ENCODE measurements at regions not wholly inside any gene's neighbourhood (a gene's known extent, or its start where the extent isn't known, plus 50 kb on each side); places are given as distances from the start of the nearest gene placed in this dataset.
A peak's percentile ranks its signal among the peaks of the same experiment; 100 is the strongest.
"Not testable (repeated sequence)": the region's sequence is repeated elsewhere in the genome, so short reads cannot be mapped to it uniquely, and the experiment has no call there.

GRCh38 chr1:67482733-67483482 lies 52.7 kb upstream of the SERBP1 start:
- DNase-seq (ENCODE audit: low read depth in 1 of 2, low spot score in 1 of 2): no peak

GRCh38 chr1:67484492-67484891 lies 54.3 kb upstream of the SERBP1 start:
- no peak for DNase-seq (ENCODE audit: low read depth in 1 of 2, low spot score in 1 of 2)

- no peak for DNase-seq (ENCODE audit: low read depth in 1 of 2, low spot score in 1 of 2)
Observed at GRCh38 chr1:67485046-67485811, 55.0 kb upstream of the SERBP1 start.

- no peak for DNase-seq (ENCODE audit: low read depth in 1 of 2, low spot score in 1 of 2)
Observed at GRCh38 chr1:67489643-67490042, 59.4 kb upstream of the SERBP1 start.

GRCh38 chr1:67491280-67491679 lies 61.1 kb upstream of the SERBP1 start:
- DNase-seq (ENCODE audit: low read depth in 1 of 2, low spot score in 1 of 2): no peak

- DNase-seq (ENCODE audit: low read depth in 1 of 2, low spot score in 1 of 2): no peak
Observed at GRCh38 chr1:67493148-67493547, 62.9 kb upstream of the SERBP1 start.

- no peak for DNase-seq (ENCODE audit: low read depth in 1 of 2, low spot score in 1 of 2)
Observed at GRCh38 chr1:67495327-67495726, 65.1 kb upstream of the SERBP1 start.

GRCh38 chr1:67496329-67496728 lies 66.1 kb upstream of the SERBP1 start:
- no peak for DNase-seq (ENCODE audit: low read depth in 1 of 2, low spot score in 1 of 2)

GRCh38 chr1:67500413-67500959 lies 70.3 kb upstream of the SERBP1 start:
- DNase-seq (ENCODE audit: low read depth in 1 of 2, low spot score in 1 of 2): peak; percentile 81 to 86

- DNase-seq (ENCODE audit: low read depth in 1 of 2, low spot score in 1 of 2): no peak
Observed at GRCh38 chr1:67503974-67504373, 73.8 kb upstream of the SERBP1 start.

GRCh38 chr1:67513392-67514294 lies 83.4 kb upstream of the SERBP1 start:
- not testable (repeated sequence) for DNase-seq (ENCODE audit: low read depth in 1 of 2, low spot score in 1 of 2)

- DNase-seq (ENCODE audit: low read depth in 1 of 2, low spot score in 1 of 2): no peak
Observed at GRCh38 chr1:67514300-67514699, 84.1 kb upstream of the SERBP1 start.

GRCh38 chr1:67514786-67515185 lies 84.6 kb upstream of the SERBP1 start:
- DNase-seq (ENCODE audit: low read depth in 1 of 2, low spot score in 1 of 2): no peak

- no peak for DNase-seq (ENCODE audit: low read depth in 1 of 2, low spot score in 1 of 2)
Observed at GRCh38 chr1:67515324-67516080, 85.3 kb upstream of the SERBP1 start.

- no peak for DNase-seq (ENCODE audit: low read depth in 1 of 2, low spot score in 1 of 2)
Observed at GRCh38 chr1:67517046-67517445, 86.8 kb upstream of the SERBP1 start.

GRCh38 chr1:67522001-67522441 lies 91.8 kb upstream of the SERBP1 start:
- DNase-seq (ENCODE audit: low read depth in 1 of 2, low spot score in 1 of 2): no peak

- DNase-seq (ENCODE audit: low read depth in 1 of 2, low spot score in 1 of 2): no peak
Observed at GRCh38 chr1:67522793-67523192, 92.6 kb upstream of the SERBP1 start.

- DNase-seq (ENCODE audit: low read depth in 1 of 2, low spot score in 1 of 2): no peak
Observed at GRCh38 chr1:67524143-67525052, 94.2 kb upstream of the SERBP1 start.

GRCh38 chr1:67525053-67525760 lies 95.0 kb upstream of the SERBP1 start:
- no peak for DNase-seq (ENCODE audit: low read depth in 1 of 2, low spot score in 1 of 2)
